ENCODE measurements at regions not wholly inside any gene's neighbourhood (a gene's known extent, or its start where the extent isn't known, plus 50 kb on each side); places are given as distances from the start of the nearest gene placed in this dataset.
A peak's percentile ranks its signal among the peaks of the same experiment; 100 is the strongest.

DNA sequence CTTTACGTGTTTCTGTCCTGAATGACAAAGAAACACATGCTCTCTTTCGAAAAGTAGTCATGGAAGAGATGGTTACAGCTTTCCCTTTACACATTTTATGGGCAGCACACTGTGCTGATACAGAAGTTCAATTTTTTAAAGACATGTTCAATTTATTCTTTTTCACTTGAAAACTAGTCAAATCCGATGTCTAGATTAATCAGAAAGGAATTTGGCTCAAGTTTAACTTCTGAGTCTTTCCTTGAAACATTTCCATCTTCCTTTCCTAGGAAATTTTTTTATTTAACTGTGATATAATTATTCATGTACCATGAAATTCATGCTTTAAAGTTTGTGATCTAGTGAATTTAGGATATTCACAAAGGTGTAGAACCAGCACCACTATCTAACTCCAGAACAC, 360.1 kb downstream of the TNS3 start:
- peaks cover 3% of the 10 kb centered on the region for H3K9me3 Mint-ChIP-seq
- DNase-seq (ENCODE audit: low spot score in 2 of 2) (no peak), ATAC-seq (no peak)
- H3K4me3 Mint-ChIP-seq: no peak overlapping the region
- no peak overlapping the region for H3K27ac Mint-ChIP-seq
- H3K36me3 Mint-ChIP-seq: no peaks in the 10 kb centered on the region
- H3K4me1 Mint-ChIP-seq: no peaks in the 10 kb centered on the region

DNA sequence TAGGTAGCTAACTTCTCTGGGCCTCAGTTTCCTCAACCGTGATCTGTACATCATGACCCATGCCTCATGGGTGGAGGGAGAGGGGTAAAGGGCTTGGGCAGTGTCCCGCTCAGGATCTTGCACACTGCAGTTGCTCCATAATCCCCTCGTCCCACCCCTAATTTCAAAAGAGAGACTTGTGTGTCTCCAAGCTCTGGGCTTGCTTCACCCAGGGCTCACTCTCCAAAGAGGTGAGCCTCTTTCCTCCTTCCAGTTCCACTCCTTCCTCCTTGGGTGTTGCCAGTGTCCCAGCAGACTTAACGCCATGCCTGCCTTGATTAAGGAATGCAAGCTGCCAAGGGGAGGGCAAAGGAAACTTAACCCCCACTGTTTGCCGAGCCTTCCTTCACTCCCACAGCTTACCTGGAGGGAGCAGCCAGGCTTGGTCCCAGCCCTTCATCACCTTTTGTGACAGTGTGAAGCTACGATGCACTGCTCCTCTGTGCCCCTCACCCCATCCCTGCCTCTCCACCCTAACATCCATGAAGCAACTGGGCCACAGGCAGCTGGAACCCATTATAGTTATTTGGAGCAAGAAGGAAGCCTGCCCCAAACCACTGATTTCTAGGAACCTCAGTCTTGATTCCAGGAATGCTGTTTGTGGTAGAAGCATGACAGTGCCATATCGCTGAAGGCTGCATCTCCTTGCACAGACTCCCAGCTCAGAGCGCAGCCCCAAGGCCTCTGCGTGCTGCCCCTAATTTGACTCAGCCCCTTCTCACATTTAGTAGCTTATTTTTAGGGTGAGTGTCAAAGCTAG, 363.3 kb downstream of the TNS3 start:
- Mint-ChIP-seq H3K4me3 (no peak overlapping the region), H3K27ac (no peak overlapping the region), H3K36me3 (no peaks in the 10 kb centered on the region), H3K4me1 (no peaks in the 10 kb centered on the region), H3K9me3 (peaks cover 3% of the 10 kb centered on the region)
- ATAC-seq (no peak), DNase-seq (ENCODE audit: low spot score in 2 of 2) (no peak)

DNA sequence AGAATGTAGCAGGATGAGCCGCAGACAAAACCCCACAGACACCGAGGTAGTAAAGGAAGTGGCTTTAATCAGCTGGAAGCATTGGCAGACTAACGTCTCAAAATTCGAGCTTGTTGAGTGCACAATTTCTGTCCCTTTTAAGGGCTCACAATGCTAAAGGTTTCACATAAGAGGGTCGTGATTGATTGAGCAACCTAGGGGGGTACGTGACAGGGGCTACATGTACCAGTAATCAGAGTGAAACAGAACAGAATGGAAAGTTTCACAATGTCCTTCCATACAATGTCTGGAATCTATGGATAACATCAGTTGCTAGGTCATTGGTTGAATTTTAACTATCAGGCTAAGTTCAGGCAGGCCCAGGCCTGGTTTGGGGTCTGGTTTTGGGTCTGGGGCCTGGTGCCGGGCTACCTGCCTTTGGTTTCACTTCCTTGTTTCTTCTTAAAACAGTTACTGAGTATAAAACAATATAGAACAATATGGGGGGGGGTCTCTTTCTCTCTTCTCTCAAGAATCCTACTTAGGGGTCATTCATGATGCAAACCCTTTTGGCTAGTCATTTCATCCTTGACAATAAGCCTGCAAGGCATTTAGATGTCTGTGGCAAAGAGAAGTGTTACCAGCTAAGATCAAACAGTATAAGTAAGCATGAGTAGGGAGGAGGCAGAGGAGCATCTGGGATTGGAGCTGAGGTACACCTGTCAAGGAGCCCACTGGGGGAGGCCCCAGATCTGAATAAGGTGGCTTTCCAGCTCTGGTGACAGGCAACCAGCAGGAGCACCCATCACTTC, 364.1 kb downstream of the TNS3 start:
- Mint-ChIP-seq H3K4me3 (no peak overlapping the region), H3K36me3 (no peaks in the 10 kb centered on the region), H3K9me3 (peaks cover 3% of the 10 kb centered on the region), H3K27ac (no peak overlapping the region), H3K4me1 (no peaks in the 10 kb centered on the region)
- no peak for ATAC-seq
- no peak for DNase-seq (ENCODE audit: low spot score in 2 of 2)

DNA sequence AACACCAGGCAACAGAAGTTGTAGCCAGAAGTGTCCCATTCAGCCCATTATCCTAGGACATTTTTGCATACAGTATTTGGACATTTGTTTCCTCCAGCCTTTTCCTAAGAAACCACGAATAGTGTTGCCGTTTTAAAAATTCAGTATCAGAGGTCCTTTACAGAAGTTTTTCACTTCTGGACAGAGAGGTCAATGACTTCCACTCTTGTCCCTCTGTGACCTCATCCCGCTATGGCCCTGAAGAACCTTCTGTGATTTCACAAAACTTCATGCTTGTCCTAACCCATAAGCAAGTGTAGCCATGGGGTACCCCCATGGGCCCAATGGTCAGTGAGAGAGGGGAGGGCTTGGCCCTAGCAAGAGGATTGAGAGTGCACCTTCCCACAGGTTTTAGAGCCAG, 364.8 kb downstream of the TNS3 start:
- no peak overlapping the region for H3K27ac Mint-ChIP-seq
- no peaks in the 10 kb centered on the region for H3K36me3 Mint-ChIP-seq
- peaks cover 4% of the 10 kb centered on the region for H3K9me3 Mint-ChIP-seq
- H3K4me1 Mint-ChIP-seq: no peaks in the 10 kb centered on the region
- ATAC-seq: no peak
- no peak for DNase-seq (ENCODE audit: low spot score in 2 of 2)
- no peak overlapping the region for H3K4me3 Mint-ChIP-seq

DNA sequence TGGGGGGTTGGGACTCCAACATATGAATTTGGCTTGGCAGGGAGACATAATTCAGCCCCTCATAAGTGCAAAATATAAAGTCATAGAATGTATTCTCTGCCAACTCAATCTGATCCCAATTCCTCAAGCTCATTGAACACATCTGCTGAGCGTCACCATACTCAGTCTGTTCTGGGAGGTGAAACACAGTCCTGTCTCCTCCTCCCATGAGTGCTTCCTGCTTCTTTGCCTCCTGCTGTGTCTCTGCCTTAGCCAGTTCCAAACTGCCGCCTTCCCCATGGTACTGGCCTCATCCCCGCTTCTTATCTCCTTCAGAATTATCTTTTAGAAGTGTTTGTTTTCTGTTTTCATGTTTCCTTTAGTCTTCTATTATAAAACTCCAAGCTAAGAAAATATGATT, 365.5 kb downstream of the TNS3 start:
- no peak for DNase-seq (ENCODE audit: low spot score in 2 of 2)
- ATAC-seq: no peak
- Mint-ChIP-seq H3K9me3 (peaks cover 4% of the 10 kb centered on the region), H3K36me3 (no peaks in the 10 kb centered on the region), H3K4me1 (no peaks in the 10 kb centered on the region), H3K27ac (no peak overlapping the region), H3K4me3 (no peak overlapping the region)

DNA sequence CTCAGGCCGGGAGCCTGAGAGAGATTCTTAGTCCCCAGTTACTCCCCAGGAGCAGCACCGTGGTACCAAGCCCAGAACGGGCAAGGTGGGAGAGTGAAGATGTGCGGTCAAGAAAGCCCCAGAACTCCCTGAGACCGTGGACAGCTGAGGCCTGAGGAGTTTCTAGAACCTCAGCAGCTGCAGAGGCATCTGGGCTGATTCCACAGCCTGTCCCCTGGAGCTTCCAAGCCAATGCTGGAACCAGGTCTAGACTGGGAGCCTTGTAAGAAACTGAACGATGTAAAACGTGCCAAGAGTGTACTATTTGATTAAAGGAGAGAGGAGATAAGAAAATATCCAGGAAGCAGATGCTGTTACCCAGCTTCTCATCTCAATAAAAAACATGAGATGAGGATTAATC, 366.3 kb downstream of the TNS3 start:
- ATAC-seq: no peak
- no peaks in the 10 kb centered on the region for H3K4me1 Mint-ChIP-seq
- H3K4me3 Mint-ChIP-seq: no peak overlapping the region
- peaks cover 4% of the 10 kb centered on the region for H3K9me3 Mint-ChIP-seq
- no peaks in the 10 kb centered on the region for H3K36me3 Mint-ChIP-seq
- no peak for DNase-seq (ENCODE audit: low spot score in 2 of 2)
- no peak overlapping the region for H3K27ac Mint-ChIP-seq

DNA sequence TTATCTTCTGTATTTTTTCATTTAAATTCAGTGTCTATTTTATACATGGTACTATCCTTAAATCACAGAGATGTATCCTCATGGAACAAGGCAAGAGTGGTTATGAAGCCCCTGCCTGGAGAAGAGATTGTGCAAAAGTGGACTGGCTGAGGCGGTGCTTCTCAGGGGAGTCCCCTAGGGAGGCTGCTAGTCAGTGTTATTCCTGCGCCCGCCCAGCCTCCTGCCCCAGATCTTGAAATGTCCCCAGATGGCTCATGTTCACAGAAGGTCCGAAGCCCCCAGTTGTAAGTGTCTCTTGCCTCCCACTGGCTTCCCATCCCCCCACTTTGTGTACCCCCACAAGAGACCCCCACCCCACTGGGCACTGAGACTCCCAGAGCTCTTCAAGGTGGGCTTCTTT, 366.9 kb downstream of the TNS3 start:
- DNase-seq (ENCODE audit: low spot score in 2 of 2): no peak
- H3K4me1 Mint-ChIP-seq: no peaks in the 10 kb centered on the region
- H3K9me3 Mint-ChIP-seq: peaks cover 4% of the 10 kb centered on the region
- ATAC-seq: no peak
- H3K4me3 Mint-ChIP-seq: no peak overlapping the region
- no peaks in the 10 kb centered on the region for H3K36me3 Mint-ChIP-seq
- H3K27ac Mint-ChIP-seq: no peak overlapping the region

DNA sequence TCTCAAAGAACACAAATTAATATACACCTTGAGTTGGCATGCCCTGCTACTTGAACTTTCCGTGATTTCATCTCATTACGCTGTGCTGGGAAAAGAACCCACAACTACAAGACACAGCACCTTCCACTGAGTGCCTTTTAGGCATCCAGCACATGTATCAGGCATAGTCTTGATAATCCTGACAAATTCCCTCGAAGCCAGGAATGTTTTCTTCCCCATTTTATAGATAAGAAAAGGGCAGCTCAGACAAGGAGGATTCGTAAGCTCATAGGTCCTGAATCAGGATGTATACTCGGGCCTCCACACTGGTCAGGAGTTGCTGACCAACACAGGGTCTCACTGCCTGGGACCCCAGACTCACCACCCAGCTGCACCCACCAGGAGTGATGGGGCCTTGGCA, 368.6 kb downstream of the TNS3 start:
- DNase-seq (ENCODE audit: low spot score in 2 of 2): no peak
- H3K9me3 Mint-ChIP-seq: peaks cover 7% of the 10 kb centered on the region
- H3K27ac Mint-ChIP-seq: no peak overlapping the region
- H3K4me3 Mint-ChIP-seq: no peak overlapping the region
- no peaks in the 10 kb centered on the region for H3K4me1 Mint-ChIP-seq
- no peaks in the 10 kb centered on the region for H3K36me3 Mint-ChIP-seq
- no peak for ATAC-seq

DNA sequence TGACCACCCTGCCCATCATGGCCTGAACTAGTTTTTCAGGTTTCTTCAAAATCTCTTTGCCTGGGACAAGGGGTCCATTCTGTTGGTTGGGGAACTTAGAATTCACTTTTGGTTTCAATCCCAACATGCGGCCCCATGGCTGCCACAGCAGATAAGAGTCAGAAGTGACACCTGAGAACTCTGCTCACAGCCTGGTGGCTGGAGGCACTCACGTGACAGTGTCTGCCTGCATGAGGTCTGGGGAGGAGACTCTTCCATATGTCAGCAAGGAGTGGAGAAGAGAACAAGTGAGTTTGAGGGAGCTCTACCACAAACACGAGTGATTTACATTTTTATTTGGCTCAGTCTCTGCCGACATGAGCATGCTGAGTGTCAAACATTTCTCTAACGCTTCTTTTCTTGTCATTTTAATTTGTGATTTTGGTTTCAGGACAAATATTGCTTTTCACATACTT, 370.4 kb downstream of the TNS3 start:
- DNase-seq (ENCODE audit: low spot score in 2 of 2) (no peak), ATAC-seq (no peak)
- Mint-ChIP-seq H3K4me1 (no peaks in the 10 kb centered on the region), H3K36me3 (no peaks in the 10 kb centered on the region), H3K9me3 (peaks cover 12% of the 10 kb centered on the region), H3K4me3 (no peak overlapping the region), H3K27ac (no peak overlapping the region)

DNA sequence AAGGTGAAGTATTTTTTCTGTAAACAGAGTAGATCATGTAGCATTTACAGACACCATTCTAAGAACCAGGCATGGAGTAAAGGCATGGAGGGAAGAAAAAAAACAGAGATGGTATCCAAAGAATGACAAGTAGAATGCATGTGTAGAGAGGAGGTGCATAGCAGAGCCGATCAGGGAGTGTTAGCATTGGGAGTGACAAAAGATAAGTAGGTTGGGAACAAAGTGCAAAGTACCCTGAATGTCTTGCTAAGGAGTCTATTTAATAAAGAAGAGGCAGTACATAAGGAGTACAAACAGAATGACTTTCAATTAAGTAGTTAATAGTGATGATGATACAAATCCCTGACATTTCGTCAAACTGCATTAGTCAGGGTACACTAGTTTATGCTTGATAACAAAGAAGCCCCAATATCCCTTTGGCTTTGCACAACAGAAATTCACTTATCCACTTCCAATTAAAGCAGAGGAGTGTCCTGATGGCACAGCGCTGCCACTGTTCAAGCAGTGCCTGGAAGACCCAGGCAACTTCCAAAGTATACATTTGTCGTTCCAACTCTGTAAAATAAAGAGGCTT, 371.5 kb downstream of the TNS3 start:
- ATAC-seq (no peak), DNase-seq (ENCODE audit: low spot score in 2 of 2) (no peak)
- no peak overlapping the region for H3K4me3 Mint-ChIP-seq
- no peaks in the 10 kb centered on the region for H3K36me3 Mint-ChIP-seq
- peaks cover 11% of the 10 kb centered on the region for H3K9me3 Mint-ChIP-seq
- no peak overlapping the region for H3K27ac Mint-ChIP-seq
- H3K4me1 Mint-ChIP-seq: no peaks in the 10 kb centered on the region

DNA sequence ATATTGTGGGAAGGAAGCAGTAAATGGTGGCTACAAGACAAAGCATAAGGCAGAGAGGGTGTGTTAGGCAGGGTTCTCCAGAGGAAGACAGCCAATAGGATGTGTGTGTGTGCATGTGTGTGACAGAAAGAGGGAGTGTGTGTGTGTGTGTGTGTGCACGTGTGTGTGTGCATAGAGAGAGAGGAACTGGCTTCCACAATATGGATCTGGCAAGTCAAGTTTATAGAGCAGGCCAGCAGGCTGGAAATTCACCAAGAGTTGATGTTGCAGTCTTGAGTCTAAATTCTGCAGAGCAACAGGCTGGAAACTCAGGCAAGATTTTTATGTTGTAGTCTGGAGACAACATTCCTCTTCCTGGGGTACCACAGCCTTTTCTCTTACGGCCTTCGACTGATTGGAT, 374.0 kb downstream of the TNS3 start:
- Mint-ChIP-seq H3K4me3 (no peak overlapping the region), H3K27ac (no peak overlapping the region), H3K9me3 (peaks cover 15% of the 10 kb centered on the region), H3K36me3 (no peaks in the 10 kb centered on the region), H3K4me1 (no peaks in the 10 kb centered on the region)
- no peak for DNase-seq (ENCODE audit: low spot score in 2 of 2)
- no peak for ATAC-seq

DNA sequence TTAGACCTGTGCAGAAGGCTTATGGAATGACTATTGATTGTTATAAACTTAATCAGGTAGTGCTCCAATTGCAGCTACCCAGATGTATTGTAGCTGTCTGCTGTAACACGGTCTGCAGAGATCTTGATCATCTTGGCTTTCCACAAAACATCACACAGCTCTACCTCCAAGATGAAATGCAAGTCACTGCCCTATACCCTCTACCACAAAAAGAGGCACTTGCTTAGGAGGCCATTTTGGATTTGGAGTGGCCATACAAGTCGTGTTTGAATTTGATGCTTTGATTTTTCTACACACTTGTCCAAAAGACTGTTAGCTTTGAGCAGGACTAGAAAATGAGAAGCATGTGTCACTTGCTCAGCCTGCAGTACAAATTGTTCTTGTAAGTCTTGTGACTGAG, 377.2 kb downstream of the TNS3 start:
- DNase-seq (ENCODE audit: low spot score in 2 of 2): no peak
- Mint-ChIP-seq H3K27ac (no peak overlapping the region), H3K4me1 (no peaks in the 10 kb centered on the region), H3K36me3 (no peaks in the 10 kb centered on the region), H3K9me3 (peaks cover 19% of the 10 kb centered on the region), H3K4me3 (no peak overlapping the region)
- no peak for ATAC-seq

DNA sequence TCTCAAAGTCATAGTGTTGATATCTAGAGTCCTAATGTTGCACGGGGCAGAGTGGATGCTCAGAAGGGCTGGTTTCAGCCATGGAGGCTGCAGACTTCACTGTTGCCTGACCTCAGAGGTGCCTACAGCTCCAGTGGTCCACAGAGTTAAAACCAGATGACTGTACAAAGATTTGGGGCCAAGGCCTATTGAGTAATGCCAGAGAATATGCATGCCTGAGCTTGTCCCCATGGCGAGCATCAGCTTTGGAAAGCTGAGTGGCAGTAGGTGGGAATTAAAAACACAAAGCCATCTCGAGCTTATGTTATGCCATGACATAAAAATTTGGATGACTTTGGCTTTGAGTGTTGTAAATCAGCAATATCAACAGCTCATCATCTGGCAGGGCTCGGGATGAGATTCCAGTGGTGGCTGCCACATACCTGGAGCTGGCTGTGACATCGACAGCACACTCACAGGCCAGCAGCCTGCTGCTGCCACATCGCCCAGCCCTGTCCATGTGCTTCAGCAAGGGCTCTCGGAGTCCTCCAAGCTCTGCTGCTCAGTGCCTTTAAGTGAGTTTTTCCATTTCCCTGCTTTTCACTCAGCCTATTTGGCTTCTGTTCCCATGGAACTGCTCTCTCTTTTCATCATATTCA, 379.6 kb downstream of the TNS3 start:
- Mint-ChIP-seq H3K9me3 (peaks cover 12% of the 10 kb centered on the region), H3K27ac (no peak overlapping the region), H3K36me3 (no peaks in the 10 kb centered on the region), H3K4me1 (no peaks in the 10 kb centered on the region), H3K4me3 (no peak overlapping the region)
- ATAC-seq: no peak
- DNase-seq (ENCODE audit: low spot score in 2 of 2): no peak

DNA sequence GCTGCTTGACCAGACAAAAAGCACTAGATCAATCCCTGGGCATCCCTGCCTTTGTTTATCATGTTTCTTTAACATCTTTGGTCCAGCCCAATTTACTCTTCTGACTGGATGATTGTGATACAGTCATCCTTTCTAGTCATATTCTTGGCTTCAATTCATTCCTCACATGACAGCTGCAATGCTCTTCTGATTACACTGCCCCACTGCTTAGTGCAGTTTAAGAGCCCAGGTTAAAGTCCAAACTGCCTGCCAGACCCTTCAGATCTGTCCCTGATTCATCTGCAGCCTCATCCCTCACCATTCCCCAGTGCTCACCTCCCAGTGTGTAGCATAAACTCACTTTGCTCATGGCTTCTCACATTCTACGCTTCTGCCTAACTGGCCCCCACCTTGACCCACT, 383.8 kb downstream of the TNS3 start:
- no peaks in the 10 kb centered on the region for H3K4me1 Mint-ChIP-seq
- peak; percentile 23 for ATAC-seq
- H3K9me3 Mint-ChIP-seq: peaks cover 8% of the 10 kb centered on the region
- H3K36me3 Mint-ChIP-seq: no peaks in the 10 kb centered on the region
- H3K27ac Mint-ChIP-seq: no peak overlapping the region
- H3K4me3 Mint-ChIP-seq: no peak overlapping the region
- DNase-seq (ENCODE audit: low spot score in 2 of 2): no peak

DNA sequence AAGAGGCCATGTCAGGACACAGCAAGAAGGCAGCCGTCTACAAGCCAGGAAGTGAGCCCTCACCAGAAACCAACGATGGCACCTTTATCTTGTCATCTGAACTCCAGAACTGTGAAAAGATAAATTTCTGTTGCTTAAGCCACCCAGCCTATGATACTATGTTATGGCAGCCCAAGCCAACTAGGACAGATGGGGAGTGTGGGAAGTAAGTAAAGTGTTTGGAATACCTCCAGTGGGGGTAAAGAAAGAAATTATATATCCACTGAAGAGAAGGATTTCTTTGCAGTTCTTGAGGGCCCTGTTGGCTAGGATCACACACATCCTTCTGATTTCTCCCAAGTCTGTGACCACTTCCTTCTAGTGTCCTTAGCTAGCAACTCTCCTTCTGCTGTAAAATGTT, 384.4 kb downstream of the TNS3 start:
- no peaks in the 10 kb centered on the region for H3K36me3 Mint-ChIP-seq
- DNase-seq (ENCODE audit: low spot score in 2 of 2) (no peak), ATAC-seq (no peak)
- H3K9me3 Mint-ChIP-seq: peaks cover 8% of the 10 kb centered on the region
- no peak overlapping the region for H3K27ac Mint-ChIP-seq
- H3K4me1 Mint-ChIP-seq: no peaks in the 10 kb centered on the region
- no peak overlapping the region for H3K4me3 Mint-ChIP-seq
